ENCODE measurements at regions not wholly inside any gene's neighbourhood (a gene's known extent, or its start where the extent isn't known, plus 50 kb on each side); places are given as distances from the start of the nearest gene placed in this dataset.

- H3K4me3 ChIP-seq (ENCODE audit: low read depth, low read length) = no peak overlapping the region
- no peak for DNase-seq (ENCODE audit: low read depth)
- TF ChIP-seq, protein P1, sequence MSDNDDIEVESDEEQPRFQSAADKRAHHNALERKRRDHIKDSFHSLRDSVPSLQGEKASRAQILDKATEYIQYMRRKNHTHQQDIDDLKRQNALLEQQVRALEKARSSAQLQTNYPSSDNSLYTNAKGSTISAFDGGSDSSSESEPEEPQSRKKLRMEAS (IDR thresholded peaks at IDR 0.05; ENCODE audit: low read depth, low read length) = no peak
- TF ChIP-seq POLR2A (IDR thresholded peaks at IDR 0.05; ENCODE audit: extremely low read depth, insufficient read length) (no peak), MYC (IDR thresholded peaks at IDR 0.05; ENCODE audit: low read depth, low read length) (no peak)
- TF ChIP-seq, protein P2, sequence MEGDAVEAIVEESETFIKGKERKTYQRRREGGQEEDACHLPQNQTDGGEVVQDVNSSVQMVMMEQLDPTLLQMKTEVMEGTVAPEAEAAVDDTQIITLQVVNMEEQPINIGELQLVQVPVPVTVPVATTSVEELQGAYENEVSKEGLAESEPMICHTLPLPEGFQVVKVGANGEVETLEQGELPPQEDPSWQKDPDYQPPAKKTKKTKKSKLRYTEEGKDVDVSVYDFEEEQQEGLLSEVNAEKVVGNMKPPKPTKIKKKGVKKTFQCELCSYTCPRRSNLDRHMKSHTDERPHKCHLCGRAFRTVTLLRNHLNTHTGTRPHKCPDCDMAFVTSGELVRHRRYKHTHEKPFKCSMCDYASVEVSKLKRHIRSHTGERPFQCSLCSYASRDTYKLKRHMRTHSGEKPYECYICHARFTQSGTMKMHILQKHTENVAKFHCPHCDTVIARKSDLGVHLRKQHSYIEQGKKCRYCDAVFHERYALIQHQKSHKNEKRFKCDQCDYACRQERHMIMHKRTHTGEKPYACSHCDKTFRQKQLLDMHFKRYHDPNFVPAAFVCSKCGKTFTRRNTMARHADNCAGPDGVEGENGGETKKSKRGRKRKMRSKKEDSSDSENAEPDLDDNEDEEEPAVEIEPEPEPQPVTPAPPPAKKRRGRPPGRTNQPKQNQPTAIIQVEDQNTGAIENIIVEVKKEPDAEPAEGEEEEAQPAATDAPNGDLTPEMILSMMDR (IDR thresholded peaks at IDR 0.05; ENCODE audit: low read depth, low read length) = no peak
These were observed 233.7 kb downstream of the MYCN start for GRCh38 chr2:16173893-16174692.

GRCh38 chr2:16172324-16173175 lies 232.2 kb downstream of the MYCN start:
- no peak for DNase-seq (ENCODE audit: low read depth)
- TF ChIP-seq, protein P2 (IDR thresholded peaks at IDR 0.05; ENCODE audit: low read depth, low read length) = no peak
- no peak for TF ChIP-seq MYC (IDR thresholded peaks at IDR 0.05; ENCODE audit: low read depth, low read length)
- H3K4me3 ChIP-seq (ENCODE audit: low read depth, low read length) = no peak overlapping the region

DNA sequence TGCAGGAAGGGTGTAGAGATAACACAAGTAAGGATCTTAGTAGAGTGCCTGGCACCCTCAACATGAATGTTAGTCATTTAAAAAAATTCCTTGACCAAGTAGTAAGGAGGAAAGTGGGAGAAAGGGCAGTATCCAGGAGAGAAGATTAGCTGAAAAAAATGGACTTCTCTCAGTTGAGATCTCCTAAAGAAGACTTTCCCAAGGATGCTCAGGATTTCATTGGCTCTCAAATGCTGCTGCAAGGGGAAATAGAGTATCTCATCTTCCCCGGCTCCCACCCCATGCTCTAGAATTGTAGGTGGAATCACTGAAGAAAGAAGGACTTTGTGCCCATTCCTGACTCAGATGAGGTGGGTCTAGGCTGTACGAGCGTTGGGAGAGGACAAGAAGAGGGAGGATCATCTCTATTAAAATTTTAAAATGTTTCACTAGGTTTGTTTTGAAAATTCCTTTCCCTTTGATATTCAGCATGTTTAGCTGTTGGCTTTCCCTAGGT lies 231.1 kb downstream of the MYCN start:
- DNase-seq (ENCODE audit: low read depth) = no peak
- TF ChIP-seq, protein P2 (IDR thresholded peaks at IDR 0.05; ENCODE audit: low read depth, low read length) = no peak
- TF ChIP-seq POLR2A (IDR thresholded peaks at IDR 0.05; ENCODE audit: extremely low read depth, insufficient read length) (no peak), MYC (IDR thresholded peaks at IDR 0.05; ENCODE audit: low read depth, low read length) (no peak)
- TF ChIP-seq, protein P1 (IDR thresholded peaks at IDR 0.05; ENCODE audit: low read depth, low read length) = no peak
- H3K4me3 ChIP-seq (ENCODE audit: low read depth, low read length) = no peak overlapping the region

GRCh38 chr2:16170675-16171424 lies 230.5 kb downstream of the MYCN start:
- H3K4me3 ChIP-seq (ENCODE audit: low read depth, low read length) = no peak overlapping the region
- TF ChIP-seq, protein P2 (IDR thresholded peaks at IDR 0.05; ENCODE audit: low read depth, low read length) = no peak
- no peak for TF ChIP-seq POLR2A (IDR thresholded peaks at IDR 0.05; ENCODE audit: extremely low read depth, insufficient read length)
- TF ChIP-seq, protein P1 (IDR thresholded peaks at IDR 0.05; ENCODE audit: low read depth, low read length) = no peak
- no peak for TF ChIP-seq MYC (IDR thresholded peaks at IDR 0.05; ENCODE audit: low read depth, low read length)
- no peak for DNase-seq (ENCODE audit: low read depth)

GRCh38 chr2:16169381-16169960 lies 229.1 kb downstream of the MYCN start:
- no peak for DNase-seq (ENCODE audit: low read depth)
- TF ChIP-seq MYC (IDR thresholded peaks at IDR 0.05; ENCODE audit: low read depth, low read length) (no peak), POLR2A (IDR thresholded peaks at IDR 0.05; ENCODE audit: extremely low read depth, insufficient read length) (no peak)
- TF ChIP-seq, protein P1 (IDR thresholded peaks at IDR 0.05; ENCODE audit: low read depth, low read length) = no peak
- TF ChIP-seq, protein P2 (IDR thresholded peaks at IDR 0.05; ENCODE audit: low read depth, low read length) = no peak
- no peak overlapping the region for H3K4me3 ChIP-seq (ENCODE audit: low read depth, low read length)

Measured in NB4 (cell line).